SHP77 (cell line): ENCODE measurements at regions not wholly inside any gene's neighbourhood (a gene's known extent, or its start where the extent isn't known, plus 50 kb on each side); places are given as distances from the start of the nearest gene placed in this dataset.
A peak's percentile ranks its signal among the peaks of the same experiment; 100 is the strongest.
"Not testable (repeated sequence)": the region's sequence is repeated elsewhere in the genome, so short reads cannot be mapped to it uniquely, and the experiment has no call there.

Experiments
- DNase-seq, 2 experiments: peaks; one replicate each; lab custom pipeline; 2025; lab: John Stamatoyannopoulos, UW

DNA sequence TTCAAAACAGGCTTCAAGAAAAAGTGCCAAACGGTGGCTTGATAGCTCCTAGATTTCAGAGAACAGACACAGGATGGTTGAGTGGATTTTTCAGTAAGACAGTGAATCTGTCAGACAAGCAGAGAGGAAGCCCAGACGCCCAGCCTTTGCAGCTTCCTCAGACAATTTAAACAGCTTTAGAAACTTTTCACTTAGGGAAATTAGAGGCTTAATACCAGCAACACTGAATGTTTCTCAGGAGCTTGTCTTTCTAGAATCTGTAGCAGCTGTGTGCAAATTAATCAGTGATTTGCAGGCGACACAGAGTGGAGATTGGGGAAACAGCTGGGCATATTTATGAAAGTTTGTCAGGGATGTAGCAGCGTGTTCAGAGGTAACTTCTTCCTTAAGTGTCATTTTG lies 362.1 kb downstream of the GALC start:
- no peak for DNase-seq

DNA sequence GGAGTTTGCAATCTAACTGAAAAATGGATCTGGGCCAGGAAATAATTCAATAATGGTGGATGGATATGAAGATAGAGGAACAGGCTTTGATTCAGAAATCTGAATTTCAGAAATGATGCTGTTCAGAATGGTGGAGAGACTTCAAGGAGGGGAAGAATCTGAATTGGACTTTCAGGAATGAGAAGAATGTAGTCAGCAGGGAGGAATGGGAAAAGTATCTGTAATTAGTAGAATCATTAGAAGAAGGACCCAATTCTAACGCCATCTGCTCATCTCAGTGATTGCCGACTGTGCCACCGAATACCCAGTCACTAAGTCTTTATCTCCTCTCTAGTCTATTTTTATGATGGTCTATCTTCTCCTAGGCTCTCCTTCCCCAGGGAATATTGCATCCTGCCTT lies 363.2 kb downstream of the GALC start:
- no peak for DNase-seq

GRCh38 chr14:87628780-87629179 lies 364.2 kb downstream of the GALC start:
- no peak for DNase-seq

GRCh38 chr14:87628129-87628528 lies 364.9 kb downstream of the GALC start:
- DNase-seq: no peak

- DNase-seq: no peak
These were observed 366.7 kb downstream of the GALC start for GRCh38 chr14:87626266-87626665.

DNA sequence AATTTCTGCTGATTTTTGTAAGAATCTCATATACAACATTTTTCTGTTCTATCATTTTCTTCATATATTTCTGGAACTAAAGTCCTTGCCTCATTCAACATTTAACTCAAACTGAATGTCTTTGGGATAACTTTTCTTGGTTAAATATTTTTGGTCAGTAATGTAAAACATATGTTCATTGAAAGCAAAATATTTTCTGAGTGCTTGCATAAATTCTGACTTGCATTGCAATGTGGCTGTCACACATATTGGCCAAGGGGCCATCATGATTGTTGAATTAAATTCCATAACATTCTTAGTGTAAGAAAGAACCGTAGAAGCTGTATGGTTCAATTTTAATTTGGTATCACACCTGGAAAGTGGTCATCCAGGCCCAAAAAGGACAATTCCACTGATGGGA lies 369.4 kb downstream of the GALC start:
- no peak for DNase-seq

- DNase-seq: no peak
These were observed 375.9 kb downstream of the GALC start for GRCh38 chr14:87617079-87617478.

DNA sequence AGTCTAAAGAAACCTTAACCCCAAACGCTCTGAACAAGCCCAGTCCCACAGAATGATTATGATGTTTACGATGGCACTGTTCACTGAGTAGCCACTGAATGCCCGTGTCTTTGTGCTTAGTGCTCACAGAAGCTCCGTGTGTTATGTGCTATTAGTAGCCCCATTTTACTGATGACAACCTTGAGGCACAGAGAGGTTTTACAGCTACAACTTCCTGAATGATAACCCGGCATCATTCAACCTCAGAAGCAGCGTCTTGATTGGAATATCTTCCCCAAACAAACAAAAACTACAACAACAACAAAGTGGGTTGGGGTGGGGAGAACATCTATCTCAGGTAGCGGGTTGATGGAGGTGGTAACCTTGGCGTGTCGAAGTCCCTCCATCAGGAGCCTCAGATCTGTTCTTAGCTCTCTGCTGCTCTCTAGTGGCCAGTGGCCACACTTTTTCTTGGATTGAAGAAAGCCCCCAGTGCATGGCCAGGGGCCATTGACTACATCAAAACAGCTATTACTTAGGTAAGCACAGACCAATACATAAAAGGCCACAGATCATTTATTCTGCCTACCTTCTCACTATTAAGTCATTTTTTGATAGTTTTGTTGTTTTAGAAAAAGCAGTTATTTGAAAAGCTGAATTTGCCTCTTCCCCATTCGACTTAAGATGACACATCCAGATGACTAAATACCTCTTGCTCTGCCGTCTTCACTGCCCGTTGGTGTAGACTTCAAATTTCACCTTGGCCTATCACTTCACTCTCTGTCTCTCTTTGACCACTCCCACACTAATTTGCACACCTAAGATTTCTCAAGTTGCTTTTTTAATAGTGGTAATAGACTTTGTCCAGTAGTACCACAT lies 376.9 kb downstream of the GALC start:
- peak; percentile 37 to 64 for DNase-seq

- no peak for DNase-seq
These were observed 377.9 kb downstream of the GALC start for GRCh38 chr14:87615047-87615446.

DNA sequence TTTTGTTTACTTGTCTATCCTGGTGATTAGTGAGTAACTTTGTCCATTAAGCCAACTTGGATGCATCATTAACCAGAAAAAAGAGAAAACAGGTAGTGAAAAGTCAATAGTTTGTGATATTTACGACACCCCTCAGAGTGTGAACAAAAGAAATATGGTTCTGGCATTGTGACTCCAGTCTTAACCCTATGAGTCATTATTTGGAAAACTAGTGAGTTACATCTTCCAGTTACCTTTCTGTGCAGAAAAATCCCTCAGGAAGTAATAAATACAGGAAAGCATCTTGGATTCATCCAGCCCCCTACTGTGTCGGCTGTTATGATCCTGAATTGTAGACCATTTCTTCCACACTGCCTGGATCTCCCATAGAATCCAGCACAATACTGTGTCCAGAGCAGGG lies 379.1 kb downstream of the GALC start:
- DNase-seq: no peak

DNA sequence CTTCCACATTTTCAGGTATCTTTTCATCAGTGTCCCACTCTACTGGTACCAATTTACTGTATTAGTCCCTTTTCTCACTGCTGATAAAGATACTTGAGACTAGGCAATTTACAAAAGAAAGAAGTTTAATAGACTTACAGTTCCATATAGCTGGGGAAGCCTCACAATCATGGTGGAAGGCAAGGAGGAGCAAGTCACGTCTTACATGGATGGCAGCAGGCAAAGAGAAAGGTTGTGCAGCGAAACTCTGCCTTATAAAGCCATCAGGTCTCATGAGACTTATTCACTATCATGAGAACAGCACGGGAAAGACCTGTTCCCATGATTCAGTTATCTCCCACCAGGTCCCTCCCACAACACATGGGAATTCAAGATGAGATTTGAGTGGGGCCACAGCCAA lies 385.9 kb downstream of the GALC start:
- DNase-seq: not testable (repeated sequence)

GRCh38 chr14:87601036-87601435 lies 391.9 kb downstream of the GALC start:
- no peak for DNase-seq

- DNase-seq: no peak
These were observed 392.7 kb downstream of the GALC start for GRCh38 chr14:87600240-87600639.

GRCh38 chr14:87581298-87581697 lies 411.7 kb downstream of the GALC start:
- no peak for DNase-seq

GRCh38 chr14:87579036-87579435 lies 413.9 kb downstream of the GALC start:
- DNase-seq: no peak

GRCh38 chr14:87575378-87575777 lies 417.6 kb downstream of the GALC start:
- DNase-seq: no peak

DNA sequence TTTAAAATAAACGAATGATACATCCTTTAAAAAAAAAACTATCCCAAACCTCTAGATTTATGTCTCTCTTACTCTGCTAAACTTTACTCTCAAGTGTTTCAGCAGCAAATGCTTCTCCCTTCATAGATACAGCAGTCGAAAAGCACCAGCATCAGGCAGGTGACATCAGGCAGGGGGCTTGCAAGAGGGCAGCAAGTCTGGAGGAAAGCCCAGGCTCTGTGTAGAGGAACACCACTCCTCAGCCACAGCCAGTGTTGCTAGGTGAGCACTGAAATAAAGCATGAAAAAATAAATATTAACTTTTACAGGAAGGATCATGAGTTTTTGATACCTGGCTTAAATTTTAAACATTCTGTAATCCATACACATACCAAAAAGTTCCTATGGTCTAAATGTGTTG lies 419.4 kb downstream of the GALC start:
- DNase-seq: no peak

DNA sequence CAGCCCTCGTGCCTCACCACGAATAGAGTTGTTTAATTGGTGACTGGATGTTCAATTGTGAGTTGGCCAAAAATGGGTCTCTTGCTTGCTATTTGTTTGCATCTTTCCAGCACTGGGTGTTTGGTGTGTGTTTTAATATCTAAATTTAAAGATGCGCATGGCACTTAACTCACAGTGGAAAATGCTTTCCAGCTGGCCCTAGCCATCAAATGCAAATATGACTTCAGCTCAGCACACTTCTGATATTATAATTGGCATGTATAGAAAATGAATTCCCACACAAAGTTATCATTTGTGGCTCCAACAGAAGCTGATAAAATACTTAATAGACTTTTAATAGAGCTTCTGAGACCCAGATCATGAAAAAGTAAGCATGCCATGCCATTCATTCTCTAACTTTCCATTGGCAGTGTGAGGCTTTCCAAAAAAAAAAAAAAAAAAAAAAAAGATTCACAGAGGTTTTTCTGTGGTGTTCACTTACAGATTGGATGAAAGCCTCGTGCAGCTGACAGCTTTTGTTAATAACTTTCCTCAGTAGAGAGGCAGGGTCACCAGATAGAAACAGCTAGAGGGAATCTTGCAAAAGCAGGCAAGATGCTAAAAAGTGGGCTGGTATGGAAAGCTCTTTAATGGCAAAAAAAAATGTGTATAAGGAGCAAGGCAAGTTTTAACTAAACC lies 425.2 kb downstream of the GALC start:
- DNase-seq: no peak

DNA sequence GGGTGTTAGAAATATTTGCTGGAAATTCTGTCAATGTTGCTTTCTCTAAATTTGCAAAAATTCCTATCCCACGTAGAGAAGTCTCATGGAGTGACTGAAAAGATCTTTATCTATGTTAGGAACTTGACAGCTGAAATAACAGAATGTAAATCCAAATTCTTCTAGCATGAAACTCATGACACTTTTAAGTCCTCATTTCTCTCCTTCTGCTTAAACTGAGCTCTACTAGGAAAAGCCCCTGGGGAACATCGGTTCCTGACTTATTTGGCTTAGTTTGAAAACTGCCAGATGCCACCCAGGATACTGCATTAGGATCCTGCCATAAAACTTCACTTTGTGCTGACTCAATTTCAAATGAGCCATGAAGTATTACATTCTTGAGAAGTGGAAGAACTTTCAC lies 426.0 kb downstream of the GALC start:
- DNase-seq: no peak

DNA sequence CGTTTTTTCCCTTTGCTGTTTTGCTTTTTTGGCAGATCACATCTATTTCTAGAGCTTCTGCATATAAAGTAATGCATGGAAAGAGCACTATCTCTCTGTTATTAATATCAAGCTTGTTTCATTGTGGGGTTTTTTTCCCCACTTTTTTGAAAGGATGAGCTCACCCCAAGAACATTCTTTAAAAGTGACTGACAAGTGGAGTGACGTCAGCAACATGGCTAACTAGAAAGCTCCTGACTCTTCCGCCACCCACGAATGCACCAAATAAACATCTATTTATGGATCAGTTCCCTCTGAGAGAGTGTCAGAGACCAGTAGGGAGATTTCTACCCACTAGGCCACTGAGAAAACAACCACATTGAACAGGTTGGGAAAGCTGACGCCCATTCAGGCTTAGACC lies 445.4 kb downstream of the GALC start:
- DNase-seq: no peak

- DNase-seq: no peak
These were observed 450.7 kb downstream of the GALC start for GRCh38 chr14:87542288-87542687.

DNA sequence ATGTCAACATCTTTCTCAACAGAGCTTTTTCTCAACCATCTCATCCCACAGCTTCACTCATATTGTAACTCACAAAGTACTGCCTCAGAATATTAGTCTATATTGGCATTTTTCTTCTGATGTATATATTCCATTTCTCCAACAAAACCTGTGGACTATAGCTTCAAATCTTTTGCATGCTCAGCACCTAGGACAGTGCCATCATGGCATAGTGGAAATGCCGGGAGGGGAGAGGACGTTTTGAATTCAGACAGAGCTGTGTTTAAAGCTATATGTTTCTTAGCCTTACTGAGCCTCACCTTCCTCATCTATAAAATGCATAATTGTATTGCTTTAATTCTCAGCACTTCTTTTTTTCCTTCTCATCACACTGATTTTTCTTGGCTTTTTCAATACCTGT lies 452.6 kb downstream of the GALC start:
- no peak for DNase-seq

DNA sequence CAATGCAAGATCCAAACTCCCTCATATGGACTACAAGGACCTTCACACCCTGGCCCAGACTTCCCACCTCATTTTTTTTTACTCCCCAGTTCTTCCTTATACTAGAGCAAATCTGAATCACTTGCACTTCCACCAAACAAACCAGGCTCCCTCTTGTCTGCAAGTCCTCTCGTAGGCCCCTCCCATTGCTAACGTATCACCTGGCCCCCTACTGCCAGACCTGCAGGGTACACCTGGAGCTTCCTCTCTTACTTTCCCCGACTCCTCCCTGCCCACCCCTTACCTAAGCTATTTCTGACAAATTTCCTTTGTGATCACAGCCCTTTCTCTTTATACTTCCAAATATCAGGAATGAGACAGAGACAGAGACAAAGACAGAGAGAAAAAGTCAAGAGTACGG lies 463.9 kb downstream of the GALC start:
- no peak for DNase-seq

- DNase-seq: no peak
These were observed 466.3 kb downstream of the GALC start for GRCh38 chr14:87526731-87527130.
